ENCODE measurements at regions not wholly inside any gene's neighbourhood (a gene's known extent, or its start where the extent isn't known, plus 50 kb on each side); places are given as distances from the start of the nearest gene placed in this dataset.
"Not testable (repeated sequence)": the region's sequence is repeated elsewhere in the genome, so short reads cannot be mapped to it uniquely, and the experiment has no call there.

GRCh38 chr5:105868038-105868780 is 1802.5 kb downstream of the EFNA5 start:
- intact Hi-C loops (cut with DNase I) = no loop called here
- Histone ChIP-seq H3K36me3 (no peaks in the 10 kb centered on the region), H3K4me1 (no peaks in the 10 kb centered on the region), H3K9me3 (peaks cover 0 to 43% (median 15%) of the 10 kb centered on the region in 11 donors), H3K27me3 (no peaks in the 10 kb centered on the region), H3K4me3 (no peak overlapping the region), H3K27ac (no peak overlapping the region)
- 76 to 93% methylated on average over 1 of the region's 1 CpG for WGBS, 2 donors
- no peak for DNase-seq
- ATAC-seq = no peak
- TF ChIP-seq CTCF (IDR thresholded peaks at IDR 0.05) = no peak

- no peak for DNase-seq
- no peak for TF ChIP-seq CTCF (IDR thresholded peaks at IDR 0.05)
- no peak overlapping the region for H3K4me3 ChIP-seq
- no peaks in the 10 kb centered on the region for H3K36me3 ChIP-seq
- 91% methylated on average over 1 of the region's 1 CpG for WGBS, 2 donors
- peaks cover 0 to 47% (median 15%) of the 10 kb centered on the region in 11 donors for H3K9me3 ChIP-seq
- intact Hi-C loops (cut with DNase I) = no loop called here
- no peaks in the 10 kb centered on the region for H3K4me1 ChIP-seq
- H3K27ac ChIP-seq = no peak overlapping the region
- ATAC-seq = no peak
- H3K27me3 ChIP-seq = no peaks in the 10 kb centered on the region
Measured at GRCh38 chr5:105865834-105866233, 1804.9 kb downstream of the EFNA5 start.

GRCh38 chr5:105859350-105859749 is 1811.4 kb downstream of the EFNA5 start:
- intact Hi-C loops (cut with DNase I); DNase-seq; H3K27ac ChIP-seq; ATAC-seq; H3K4me3 ChIP-seq; H3K36me3 ChIP-seq; H3K4me1 ChIP-seq; H3K27me3 ChIP-seq: not testable (repeated sequence)
- peaks cover 0 to 28% (median 0%) of the 10 kb centered on the region in 11 donors for H3K9me3 ChIP-seq
- 96 to 98% methylated on average over 24 to 32 of the region's 33 CpGs for WGBS, 2 donors

GRCh38 chr5:105849701-105850100 is 1821.0 kb downstream of the EFNA5 start:
- H3K27me3 ChIP-seq = no peaks in the 10 kb centered on the region
- DNase-seq (no peak), ATAC-seq (no peak)
- no peaks in the 10 kb centered on the region for H3K36me3 ChIP-seq
- H3K9me3 ChIP-seq = peaks cover 0 to 12% (median 0%) of the 10 kb centered on the region in 11 donors
- H3K4me1 ChIP-seq = no peaks in the 10 kb centered on the region
- intact Hi-C loops (cut with DNase I) = no loop called here
- no peak for TF ChIP-seq CTCF (IDR thresholded peaks at IDR 0.05)
- no peak overlapping the region for H3K27ac ChIP-seq
- 57 to 79% methylated on average over 1 of the region's 1 CpG for WGBS, 2 donors
- H3K4me3 ChIP-seq = no peak overlapping the region

GRCh38 chr5:105840800-105841199 is 1829.9 kb downstream of the EFNA5 start:
- TF ChIP-seq CTCF (IDR thresholded peaks at IDR 0.05) = no peak
- ATAC-seq (no peak), DNase-seq (no peak)
- no peaks in the 10 kb centered on the region for H3K36me3 ChIP-seq
- no peaks in the 10 kb centered on the region for H3K4me1 ChIP-seq
- 64% methylated on average over 3 of the region's 3 CpGs for WGBS, 2 donors
- peaks cover 0 to 23% (median 0%) of the 10 kb centered on the region in 11 donors for H3K9me3 ChIP-seq
- no peaks in the 10 kb centered on the region for H3K27me3 ChIP-seq
- intact Hi-C loops (cut with DNase I) = no loop called here
- H3K27ac ChIP-seq = no peak overlapping the region
- no peak overlapping the region for H3K4me3 ChIP-seq
